KOPT-K1 (cell line): ENCODE measurements at regions not wholly inside any gene's neighbourhood (a gene's known extent, or its start where the extent isn't known, plus 50 kb on each side); places are given as distances from the start of the nearest gene placed in this dataset.

Experiments
- H3K27ac ChIP-seq: fragments of 200-600 bp; sonication (generic); 2 replicates; pipeline ENCODE4 v1.5.1; 2016; ENCODE audit warnings: antibody characterized with exemption, mild to moderate bottlenecking, low read depth, low read length; ENCODE audit not compliant: poor library complexity, severe bottlenecking
- H3K36me3 ChIP-seq: fragments of 200-600 bp; sonication (generic); 2 replicates; pipeline ENCODE4 v1.5.1; 2017; ENCODE audit warnings: antibody characterized with exemption, mild to moderate bottlenecking, low read length, moderate library complexity; ENCODE audit not compliant: insufficient read depth
- H3K9me3 ChIP-seq: fragments of 200-600 bp; sonication (generic); 2 replicates; pipeline ENCODE4 v1.5.1; 2017; ENCODE audit warnings: antibody characterized with exemption, low read length, mild to moderate bottlenecking; ENCODE audit not compliant: insufficient read depth, poor library complexity, severe bottlenecking

- H3K36me3 ChIP-seq, result no peaks in the 10 kb centered on the region
- H3K27ac ChIP-seq, result no peak overlapping the region
- no peaks in the 10 kb centered on the region for H3K9me3 ChIP-seq
These were observed 241.6 kb downstream of the BCAT1 start for GRCh38 chr12:24707334-24707733.

DNA sequence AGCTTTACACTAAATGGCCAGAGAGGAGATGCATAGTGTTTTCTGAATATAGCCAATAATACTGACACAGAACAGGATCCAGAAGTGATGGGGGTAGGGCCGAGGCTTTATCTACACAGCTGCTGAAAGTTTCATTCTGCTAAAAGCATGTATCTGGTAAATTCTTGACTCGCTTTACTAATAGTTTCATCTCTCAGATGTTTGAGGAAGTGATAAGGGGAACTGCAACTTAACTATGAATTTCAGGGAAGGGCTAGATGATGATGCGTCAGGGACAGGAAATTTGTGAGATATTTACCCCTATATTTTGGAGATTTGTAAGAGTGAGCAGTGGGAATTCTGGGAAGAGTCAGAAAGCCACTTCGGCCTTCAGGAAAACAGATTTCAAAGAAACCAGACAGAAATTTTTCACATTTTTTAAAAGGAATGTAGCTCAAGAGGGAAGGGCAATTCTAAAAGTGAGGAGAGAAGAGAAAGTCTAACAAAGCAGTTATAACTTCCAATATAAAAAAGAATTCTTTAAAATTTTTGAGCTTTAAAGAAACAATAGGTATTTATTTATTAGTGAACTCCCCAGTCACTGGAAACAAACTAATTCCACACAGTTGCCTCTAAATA lies 243.1 kb downstream of the BCAT1 start:
- no peak overlapping the region for H3K27ac ChIP-seq
- no peaks in the 10 kb centered on the region for H3K36me3 ChIP-seq
- H3K9me3 ChIP-seq, result no peaks in the 10 kb centered on the region

GRCh38 chr12:24705216-24705615 lies 243.7 kb downstream of the BCAT1 start:
- no peaks in the 10 kb centered on the region for H3K36me3 ChIP-seq
- H3K27ac ChIP-seq, result no peak overlapping the region
- H3K9me3 ChIP-seq, result no peaks in the 10 kb centered on the region

- H3K27ac ChIP-seq, result no peak overlapping the region
- H3K36me3 ChIP-seq, result no peaks in the 10 kb centered on the region
- no peaks in the 10 kb centered on the region for H3K9me3 ChIP-seq
These were observed 247.6 kb downstream of the BCAT1 start for GRCh38 chr12:24701343-24701742.

- H3K9me3 ChIP-seq, result no peaks in the 10 kb centered on the region
- H3K36me3 ChIP-seq, result no peaks in the 10 kb centered on the region
- no peak overlapping the region for H3K27ac ChIP-seq
These were observed 249.9 kb downstream of the BCAT1 start for GRCh38 chr12:24698972-24699371.

GRCh38 chr12:24697769-24698168 lies 251.1 kb downstream of the BCAT1 start:
- Histone ChIP-seq H3K9me3 (no peaks in the 10 kb centered on the region), H3K27ac (no peak overlapping the region), H3K36me3 (no peaks in the 10 kb centered on the region)

- H3K36me3 ChIP-seq, result no peaks in the 10 kb centered on the region
- H3K27ac ChIP-seq, result no peak overlapping the region
- H3K9me3 ChIP-seq, result no peaks in the 10 kb centered on the region
These were observed 251.6 kb downstream of the BCAT1 start for GRCh38 chr12:24697295-24697694.

GRCh38 chr12:24696800-24697199 lies 252.1 kb downstream of the BCAT1 start:
- no peaks in the 10 kb centered on the region for H3K9me3 ChIP-seq
- H3K27ac ChIP-seq, result no peak overlapping the region
- H3K36me3 ChIP-seq, result no peaks in the 10 kb centered on the region

- Histone ChIP-seq H3K27ac (no peak overlapping the region), H3K36me3 (no peaks in the 10 kb centered on the region), H3K9me3 (no peaks in the 10 kb centered on the region)
These were observed 253.1 kb downstream of the BCAT1 start for GRCh38 chr12:24695657-24696329.

DNA sequence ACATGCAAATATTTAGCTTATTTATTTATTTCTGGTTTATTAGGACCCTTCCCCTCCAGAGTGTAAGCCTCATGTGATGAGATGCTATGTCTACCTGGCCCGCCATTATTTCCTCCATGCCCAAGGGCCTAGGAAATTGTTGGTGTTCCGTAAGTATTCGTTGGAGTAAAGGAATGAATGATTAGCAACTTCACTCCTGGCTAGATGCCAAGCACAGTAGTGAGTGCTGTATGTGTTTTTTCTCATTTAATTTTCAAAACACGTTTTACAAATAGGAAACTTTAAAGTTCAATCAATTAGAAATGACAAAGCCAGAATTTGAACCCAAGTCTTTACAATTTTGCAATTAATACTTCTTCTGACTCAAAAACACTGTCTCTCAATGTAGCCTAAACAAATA lies 253.8 kb downstream of the BCAT1 start:
- no peaks in the 10 kb centered on the region for H3K9me3 ChIP-seq
- H3K27ac ChIP-seq, result no peak overlapping the region
- no peaks in the 10 kb centered on the region for H3K36me3 ChIP-seq

DNA sequence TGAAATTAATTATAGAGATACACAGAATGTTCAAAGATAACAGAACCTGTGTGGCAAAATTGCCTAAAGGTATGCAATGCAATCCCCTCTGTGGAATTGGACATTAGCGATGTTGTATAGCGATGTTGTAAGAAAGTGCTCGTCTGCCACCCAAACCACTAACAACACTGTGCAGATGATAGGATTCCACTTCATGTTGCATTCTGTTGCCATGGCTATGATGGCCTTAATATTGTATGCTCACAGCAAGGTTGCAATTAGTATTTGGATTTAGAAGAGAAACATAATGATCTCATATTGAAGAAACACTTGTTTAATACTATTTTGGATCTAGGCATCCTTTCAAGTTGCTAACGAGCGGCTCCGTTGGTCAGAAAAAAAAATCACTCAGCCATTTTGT lies 260.3 kb downstream of the BCAT1 start:
- Histone ChIP-seq H3K27ac (no peak overlapping the region), H3K9me3 (no peaks in the 10 kb centered on the region), H3K36me3 (no peaks in the 10 kb centered on the region)

- Histone ChIP-seq H3K27ac (no peak overlapping the region), H3K36me3 (no peaks in the 10 kb centered on the region), H3K9me3 (no peaks in the 10 kb centered on the region)
These were observed 267.3 kb downstream of the BCAT1 start for GRCh38 chr12:24681570-24681969.

DNA sequence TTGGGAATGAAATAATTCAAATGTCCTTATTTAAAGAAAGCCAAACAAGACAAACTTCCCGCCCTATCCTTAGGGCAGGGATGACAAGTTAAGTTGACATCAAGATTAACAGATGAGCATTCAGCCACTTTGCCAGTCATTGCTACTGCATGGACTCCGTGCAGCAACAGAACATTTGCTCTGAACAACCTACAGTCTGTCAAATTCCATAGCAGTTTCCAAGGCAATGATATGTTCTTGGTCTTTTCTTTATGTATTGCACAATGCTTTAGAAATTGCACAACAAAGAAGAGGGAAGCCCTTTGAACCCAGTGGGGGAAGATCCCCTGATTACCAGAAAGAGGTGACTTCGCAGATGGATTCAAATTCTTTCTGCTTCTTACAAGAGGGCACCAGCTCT lies 269.8 kb downstream of the BCAT1 start:
- Histone ChIP-seq H3K9me3 (no peaks in the 10 kb centered on the region), H3K27ac (no peak overlapping the region)

DNA sequence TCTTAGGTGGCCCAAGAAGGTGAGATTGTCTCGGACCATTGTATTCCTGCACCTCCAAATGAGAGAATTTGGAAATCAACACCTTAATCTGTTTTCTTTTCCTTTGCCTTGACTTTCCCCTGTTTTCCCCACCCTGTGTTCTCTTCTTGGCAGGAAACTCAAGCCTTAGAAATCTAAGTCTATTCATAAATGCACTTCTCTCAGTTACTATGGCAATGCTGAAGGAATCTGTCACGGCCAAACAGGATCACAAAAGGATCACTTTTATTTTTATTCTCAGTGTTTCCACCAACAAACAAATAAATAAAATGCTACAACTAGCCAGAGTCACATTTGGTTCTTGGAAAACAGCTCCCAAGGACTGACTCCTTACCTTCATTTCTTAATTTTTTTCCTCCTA lies 270.5 kb downstream of the BCAT1 start:
- H3K9me3 ChIP-seq, result no peaks in the 10 kb centered on the region
- H3K27ac ChIP-seq, result no peak overlapping the region

More for the DNA sequence above, 269.8 kb downstream of the BCAT1 start:
- no peaks in the 10 kb centered on the region for H3K36me3 ChIP-seq

GRCh38 chr12:24668563-24668962 lies 280.3 kb downstream of the BCAT1 start:
- H3K27ac ChIP-seq, result no peak overlapping the region

More for the DNA sequence above, 270.5 kb downstream of the BCAT1 start:
- H3K36me3 ChIP-seq, result no peaks in the 10 kb centered on the region

More at GRCh38 chr12:24668563-24668962, 280.3 kb downstream of the BCAT1 start:
- Histone ChIP-seq H3K9me3 (no peaks in the 10 kb centered on the region), H3K36me3 (no peaks in the 10 kb centered on the region)
